Putamen (tissue), 1 donor: ENCODE measurements at regions not wholly inside any gene's neighbourhood (a gene's known extent, or its start where the extent isn't known, plus 50 kb on each side); places are given as distances from the start of the nearest gene placed in this dataset.
"Not testable (repeated sequence)": the region's sequence is repeated elsewhere in the genome, so short reads cannot be mapped to it uniquely, and the experiment has no call there.

Experiments
- DNase-seq: peaks from one replicate; pipeline ENCODE4 v3.0.0-alpha.2; 2016; ENCODE audit warnings: low spot score

DNA sequence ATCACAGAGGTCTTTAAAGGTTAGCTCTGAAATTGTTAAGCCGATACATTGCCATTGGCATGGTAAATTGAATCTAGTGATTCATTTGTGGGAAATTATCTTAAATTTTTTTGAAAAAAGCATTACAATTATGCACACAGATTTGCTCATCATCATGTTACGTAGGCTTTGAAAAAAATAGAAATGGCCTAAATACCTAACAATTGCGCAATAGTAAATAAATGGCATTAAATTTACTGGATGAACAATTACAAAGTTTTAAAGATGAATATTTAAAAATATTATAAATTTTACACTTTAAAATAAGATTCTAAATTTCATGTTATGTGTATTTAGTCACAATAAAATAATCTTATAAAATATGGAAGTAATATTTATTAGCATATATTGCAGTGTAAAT lies 171.3 kb downstream of the RPRM start:
- no peak for DNase-seq

DNA sequence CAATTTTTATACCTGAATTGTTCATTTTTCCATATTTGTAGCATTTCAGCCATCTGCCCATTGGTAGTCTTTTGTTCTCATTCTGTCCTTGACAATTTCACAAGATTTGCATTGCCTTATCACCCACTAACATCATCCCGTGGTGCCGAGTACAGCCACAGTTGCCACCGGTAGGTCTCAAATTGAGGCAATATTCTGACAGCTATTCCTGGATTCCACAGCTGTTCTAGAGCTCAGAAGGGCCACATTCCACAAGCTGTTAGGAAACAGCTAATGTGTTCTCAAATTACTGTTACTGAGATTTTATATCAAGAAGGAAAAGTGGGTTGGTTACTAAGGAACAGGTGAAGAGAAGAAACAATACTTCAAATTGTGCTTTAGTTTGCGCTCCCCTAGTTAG lies 178.8 kb downstream of the RPRM start:
- DNase-seq, result no peak

DNA sequence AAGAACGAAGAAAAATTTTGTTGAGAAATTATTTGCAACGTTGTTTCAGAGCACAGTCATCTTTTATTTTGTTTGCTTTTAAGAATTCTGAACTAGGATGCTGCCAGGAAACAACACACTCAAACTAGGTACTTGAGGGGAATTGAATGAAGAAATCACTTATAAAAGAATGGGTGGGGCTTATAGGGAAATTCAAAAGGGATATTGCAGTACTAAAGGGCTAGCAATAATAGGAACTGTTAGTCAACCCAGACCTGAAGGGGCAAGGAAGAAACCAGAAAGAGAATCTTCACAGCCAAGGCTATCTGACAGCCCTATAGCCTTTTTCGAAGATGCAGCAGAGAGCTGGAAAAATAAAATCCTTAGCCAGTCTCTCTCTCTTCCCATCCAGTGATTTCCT lies 179.3 kb downstream of the RPRM start:
- DNase-seq, result no peak

DNA sequence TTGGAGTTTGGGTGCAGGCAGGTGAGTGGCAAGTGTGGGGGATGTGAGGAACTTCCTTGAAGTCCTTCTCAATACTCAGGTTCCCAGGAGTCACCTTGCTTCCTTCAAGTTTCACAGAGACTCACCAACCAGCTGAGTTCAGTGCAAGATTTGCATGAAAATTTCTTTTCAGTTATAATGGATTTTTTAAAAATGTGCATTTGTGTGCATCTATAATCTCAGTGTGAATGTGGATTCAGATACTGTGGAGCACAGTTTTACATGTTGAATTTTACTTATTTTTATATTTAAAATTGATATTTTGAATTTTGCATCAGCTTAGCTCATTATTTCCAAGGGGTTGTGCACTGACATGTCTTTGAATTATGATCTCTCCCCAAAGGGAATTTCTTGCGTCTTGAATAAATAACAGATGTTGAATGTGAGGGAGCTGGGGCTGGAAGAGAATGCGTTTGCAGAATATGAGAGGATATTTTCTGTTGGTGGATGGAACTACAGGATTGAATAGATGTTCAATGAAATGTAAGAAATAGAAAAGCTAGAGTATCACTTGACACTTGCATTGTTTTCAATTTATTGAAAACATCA lies 184.3 kb downstream of the RPRM start:
- DNase-seq, result no peak

DNA sequence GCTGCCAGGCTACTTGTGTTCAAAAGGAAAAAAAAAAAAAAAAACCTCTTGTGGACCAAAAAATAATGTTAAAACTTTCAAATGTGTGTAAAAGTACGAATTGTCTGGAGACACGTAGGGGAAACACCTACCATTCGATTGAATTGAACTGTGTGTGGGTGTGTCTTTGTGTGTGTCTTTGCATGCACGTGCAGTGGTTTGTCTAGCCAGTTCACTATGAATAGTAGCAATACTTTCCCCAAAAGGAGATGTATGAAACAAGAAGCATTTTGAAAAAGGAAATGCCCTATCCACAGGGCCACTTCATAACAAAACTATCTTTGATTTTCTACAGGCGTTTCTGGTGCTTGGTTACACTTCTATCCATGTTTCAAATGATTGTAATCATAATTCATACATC lies 186.8 kb downstream of the RPRM start:
- DNase-seq, result no peak

DNA sequence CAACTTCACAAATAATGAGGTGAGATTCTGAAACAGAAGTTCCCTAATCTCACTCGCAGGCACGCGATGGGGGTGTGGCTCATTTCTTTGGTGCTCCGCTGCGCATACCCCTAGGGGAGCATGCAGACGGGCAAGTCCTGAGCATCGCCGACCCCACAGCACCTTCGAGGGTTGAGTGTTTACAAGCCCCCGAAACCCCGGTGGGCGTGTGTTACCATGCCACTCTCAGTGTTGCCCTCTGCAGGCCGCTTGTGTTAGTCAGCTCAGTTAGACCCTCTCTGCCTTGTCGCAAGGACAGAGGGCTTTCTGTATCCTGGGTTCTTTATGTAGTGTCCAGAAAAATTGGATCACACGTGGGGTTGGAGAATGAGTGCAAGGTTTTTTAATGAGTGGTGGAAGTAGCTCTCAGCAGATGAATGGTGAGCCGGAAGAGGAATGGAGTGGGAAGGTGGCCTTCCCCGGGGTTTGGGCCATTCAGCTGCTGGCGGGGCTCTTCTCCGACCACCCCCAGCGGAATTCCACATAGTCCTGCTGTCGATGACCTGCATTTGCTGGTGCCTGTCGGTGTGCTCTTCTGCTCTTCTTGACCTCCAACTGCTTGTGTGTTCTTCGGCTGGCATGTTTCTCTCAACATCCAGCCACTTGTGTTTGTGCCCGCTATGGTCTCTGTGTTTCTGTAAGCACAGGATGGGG lies 191.3 kb downstream of the RPRM start:
- DNase-seq, result no peak

DNA sequence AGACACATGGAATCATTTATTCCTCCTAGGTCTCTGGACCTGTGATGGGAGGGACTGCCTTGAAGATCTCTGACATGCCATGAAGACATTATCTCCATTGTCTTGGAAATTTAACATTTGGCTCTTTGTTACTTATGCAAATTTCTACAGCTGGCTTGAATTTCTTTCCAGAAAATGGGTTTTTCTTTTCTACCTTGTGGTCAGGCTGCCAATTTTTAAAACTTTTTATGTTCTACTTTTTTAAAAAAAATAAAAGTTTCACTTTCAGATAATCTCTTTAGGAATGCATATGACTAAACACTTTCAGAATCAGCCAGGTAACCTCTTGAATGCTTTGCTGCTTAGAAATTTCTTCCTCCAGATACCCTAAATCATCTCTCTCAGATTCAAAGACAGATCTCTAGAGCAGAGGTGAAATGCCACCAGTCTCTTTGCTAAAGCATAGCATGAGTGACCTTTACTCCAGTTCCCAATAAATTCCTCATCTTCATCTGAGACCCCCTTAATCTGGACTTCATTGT lies 209.6 kb downstream of the RPRM start:
- no peak for DNase-seq

DNA sequence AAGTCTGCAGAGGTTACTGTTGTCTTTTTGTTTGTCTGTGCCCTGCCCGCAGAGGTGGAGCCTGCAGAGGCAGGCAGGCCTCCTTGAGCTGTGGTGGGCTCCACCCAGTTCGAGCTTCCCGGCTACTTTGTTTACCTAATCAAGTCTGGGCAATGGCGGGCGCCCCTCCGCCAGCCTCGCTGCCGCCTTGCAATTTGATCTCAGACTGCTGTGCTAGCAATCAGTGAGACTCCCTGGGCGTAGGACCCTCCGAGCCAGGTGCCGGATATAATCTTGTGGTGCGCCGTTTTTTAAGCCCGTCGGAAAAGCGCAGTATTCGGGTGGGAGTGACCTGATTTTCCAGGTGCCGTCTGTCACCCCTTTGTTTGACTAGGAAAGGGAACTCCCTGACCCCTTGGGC lies 221.7 kb downstream of the RPRM start:
- DNase-seq, result not testable (repeated sequence)

DNA sequence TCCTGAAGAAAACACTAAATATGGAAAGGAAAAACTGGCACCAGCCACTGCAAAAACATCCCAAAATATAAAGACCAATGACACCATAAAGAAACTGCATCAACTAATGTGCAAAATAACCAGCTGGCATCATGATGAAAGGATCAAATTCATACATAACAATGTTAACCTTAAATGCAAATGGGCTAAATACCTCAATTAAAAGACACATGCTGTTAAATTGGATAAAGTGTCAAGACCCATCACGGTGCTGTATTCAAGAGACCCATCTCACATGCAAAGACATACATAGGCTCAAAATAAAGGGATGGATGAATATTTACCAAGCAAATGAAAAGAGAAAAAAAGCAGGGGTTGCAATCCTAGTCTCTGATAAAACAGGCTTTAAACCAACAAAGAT lies 231.9 kb downstream of the RPRM start:
- not testable (repeated sequence) for DNase-seq

DNA sequence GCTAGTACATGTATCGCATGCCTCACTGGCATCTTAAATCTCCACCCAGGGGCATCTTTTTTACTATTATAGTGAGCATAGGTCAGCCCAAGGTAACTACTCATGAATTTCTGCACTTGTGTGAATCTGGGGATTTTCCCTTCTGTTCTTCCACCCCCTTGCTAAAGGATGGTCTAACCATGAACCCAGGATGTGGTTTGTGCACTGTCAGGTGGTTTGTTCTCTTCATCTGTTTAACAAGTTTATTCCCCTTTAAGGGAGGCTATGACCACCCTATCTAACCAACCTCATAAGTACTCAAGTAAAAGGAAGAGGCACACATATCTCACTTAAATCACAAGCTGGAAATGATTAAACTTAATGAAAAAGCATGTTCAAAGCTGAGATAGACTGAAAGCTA lies 243.0 kb downstream of the RPRM start:
- DNase-seq, result no peak

DNA sequence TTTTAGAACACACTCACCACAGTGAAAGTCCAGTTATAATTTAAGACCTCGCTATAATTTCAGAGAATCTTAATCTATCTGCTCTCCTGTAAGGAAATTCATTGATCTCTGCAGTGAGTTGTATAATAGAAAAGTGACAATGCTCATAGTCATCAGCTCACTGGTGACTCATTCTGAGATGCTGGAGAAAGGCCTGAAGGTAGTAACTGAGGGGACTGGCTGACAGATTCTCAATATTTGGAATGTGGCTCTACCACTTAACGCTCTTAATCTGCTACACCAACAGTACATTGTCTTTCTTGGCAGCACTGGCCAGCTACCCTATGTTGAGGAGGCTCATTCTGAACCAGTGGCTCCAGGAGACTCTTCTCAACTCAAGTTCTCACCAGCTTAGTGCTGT lies 246.1 kb downstream of the RPRM start:
- no peak for DNase-seq

DNA sequence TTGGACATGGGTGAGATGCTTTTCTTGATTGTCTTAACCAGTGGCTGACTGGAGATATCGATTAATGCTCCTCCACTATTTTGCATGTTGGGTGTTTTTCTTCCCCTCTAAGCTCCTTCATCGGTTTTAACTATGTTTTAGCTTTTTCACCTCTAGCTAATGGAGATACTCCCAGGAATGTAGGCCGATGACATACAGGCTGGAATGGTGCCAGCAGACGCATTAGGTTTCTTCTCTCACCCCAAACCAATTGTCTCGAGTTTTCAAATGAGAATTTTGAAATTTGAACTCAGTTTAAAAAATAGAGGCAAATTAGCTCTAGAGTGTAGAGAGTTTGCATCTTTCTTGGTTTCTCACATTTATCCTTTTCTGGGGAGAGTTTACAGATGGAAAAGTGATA lies 247.6 kb downstream of the RPRM start:
- no peak for DNase-seq

DNA sequence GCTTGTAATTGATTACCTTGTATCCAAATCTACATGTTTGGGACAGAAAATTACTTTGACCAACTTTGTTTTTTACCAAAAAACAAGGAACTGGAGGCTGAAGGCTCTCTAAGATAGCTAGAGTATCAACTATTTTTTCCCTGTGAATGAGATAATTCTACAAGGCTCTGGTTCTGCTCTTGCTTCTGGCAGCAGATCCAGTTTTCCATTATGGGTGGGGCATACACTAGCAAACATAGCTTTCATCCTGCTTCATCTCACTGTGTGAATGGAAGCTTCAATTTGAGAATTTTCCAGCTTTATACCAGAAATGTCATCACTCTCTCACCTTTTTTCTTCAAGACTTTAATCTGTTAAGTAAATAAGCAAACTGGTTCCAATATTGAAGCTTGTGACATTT lies 249.7 kb downstream of the RPRM start:
- no peak for DNase-seq

DNA sequence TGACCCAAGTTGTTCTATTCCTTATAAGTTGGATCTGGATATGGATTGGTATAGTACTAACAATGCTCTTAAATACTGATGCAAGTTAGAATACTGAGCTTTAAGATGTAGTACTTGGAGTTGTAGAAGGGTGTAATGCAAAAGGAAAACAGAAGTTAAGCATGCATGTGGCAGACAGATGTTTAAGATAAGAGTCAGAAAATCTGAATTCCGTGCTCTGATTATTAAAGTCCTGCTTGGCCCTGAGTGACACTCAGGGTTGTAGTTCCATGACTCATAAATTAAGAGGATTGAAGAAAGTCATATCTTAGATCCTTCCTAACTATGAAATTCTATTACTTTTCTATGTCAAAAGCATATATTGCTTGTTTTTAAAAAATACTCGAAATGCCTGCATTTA lies 250.6 kb downstream of the RPRM start:
- DNase-seq, result no peak

DNA sequence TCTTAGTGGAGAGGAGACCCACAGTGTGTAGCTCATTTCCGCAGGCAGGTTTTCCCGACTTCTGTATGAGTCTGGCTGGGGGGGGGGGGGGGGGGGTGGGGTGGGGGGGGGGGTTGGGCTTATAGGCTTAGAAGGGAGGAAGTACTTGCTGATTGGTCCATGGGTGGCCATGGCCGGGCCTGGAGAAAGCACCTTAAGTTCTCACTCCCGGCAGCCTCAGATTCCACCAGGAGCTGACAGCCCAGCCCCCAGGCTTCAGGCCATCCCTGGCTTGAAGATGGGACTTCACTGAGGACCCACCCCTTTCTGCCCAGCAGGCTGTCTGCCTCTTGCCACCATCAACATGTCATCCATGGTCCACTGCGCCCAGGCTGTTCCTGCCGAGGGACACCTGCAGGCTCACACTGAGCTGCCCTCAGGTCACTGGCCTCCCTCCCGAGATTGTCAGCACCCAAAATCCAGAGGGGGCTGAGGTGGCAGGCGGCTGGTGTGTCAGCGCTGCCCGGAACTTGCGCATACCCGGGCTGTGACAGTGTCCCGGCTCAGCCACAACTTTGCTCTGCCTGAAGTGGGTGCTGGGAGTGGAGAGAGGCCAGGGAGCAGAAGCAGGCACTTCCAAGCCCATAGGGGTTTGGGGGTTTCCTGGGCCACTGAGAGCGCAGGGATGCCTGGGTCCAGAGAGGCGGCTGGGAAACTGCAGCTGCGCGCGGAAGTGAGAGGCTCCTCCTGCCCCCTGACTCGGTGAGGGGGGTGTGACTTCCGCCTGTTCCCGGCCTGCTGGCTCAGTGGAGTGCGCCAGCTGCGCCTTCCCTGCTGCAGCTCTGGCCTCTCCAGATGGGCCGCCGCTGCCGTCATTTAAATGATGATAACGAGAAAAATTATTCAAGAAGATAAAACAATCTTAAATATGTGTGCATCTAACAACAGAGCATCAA lies 256.1 kb downstream of the RPRM start:
- DNase-seq, result no peak

DNA sequence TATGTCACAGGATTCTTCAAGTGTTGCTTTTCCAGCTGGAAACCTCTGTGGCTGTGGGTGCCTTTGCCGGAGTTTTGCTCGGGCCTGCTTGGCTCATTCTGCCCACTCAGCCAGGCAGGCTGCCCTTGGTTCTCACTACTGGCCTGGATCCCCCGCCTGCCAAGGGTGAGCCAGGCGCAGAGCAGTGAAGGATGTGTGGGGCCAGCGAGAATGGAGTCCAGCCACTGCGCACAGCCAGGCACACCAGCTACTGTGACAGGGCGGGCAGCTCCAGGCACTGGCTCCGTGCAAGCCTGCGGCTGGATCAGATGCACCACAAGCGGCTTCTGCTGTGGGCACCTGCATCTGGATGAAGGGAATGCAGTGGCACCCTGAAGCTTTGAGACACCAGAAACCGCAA lies 257.1 kb downstream of the RPRM start:
- no peak for DNase-seq

DNA sequence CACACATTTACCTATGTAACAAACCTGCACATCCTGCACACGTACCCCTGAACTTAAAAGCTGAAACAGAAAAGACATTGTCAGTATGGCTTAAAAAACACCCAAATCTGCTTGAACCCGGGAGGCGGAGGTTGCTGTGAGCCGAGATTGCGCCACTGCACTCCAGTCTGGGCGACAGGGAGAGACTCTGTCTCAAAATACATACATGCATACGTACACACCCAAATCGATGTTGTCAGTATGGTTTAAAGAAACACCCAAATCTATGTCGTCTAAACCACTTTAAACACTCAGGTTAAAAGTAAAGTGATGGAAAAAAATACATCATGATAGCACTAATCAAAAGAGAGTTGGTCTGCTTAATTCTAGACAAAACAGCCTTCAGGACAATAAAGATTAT lies 257.5 kb downstream of the RPRM start:
- no peak for DNase-seq

DNA sequence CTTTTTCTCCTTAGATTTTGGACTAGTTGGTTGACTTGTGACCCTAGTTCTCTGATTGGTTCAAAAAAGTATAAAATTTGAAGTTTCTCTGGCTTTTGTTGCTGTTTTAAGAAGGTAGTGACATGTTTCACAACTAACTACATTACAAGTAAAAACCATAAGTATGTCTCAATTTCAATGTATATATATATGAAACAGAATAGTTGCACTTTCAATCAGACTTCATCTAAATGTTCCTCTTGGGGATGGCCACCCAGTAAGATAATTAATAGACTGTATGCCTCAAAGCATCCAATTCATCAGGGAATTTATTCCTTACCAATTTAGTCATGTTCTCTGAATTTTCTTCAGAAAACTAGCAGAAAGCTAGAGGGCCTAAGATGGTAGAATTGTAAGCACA lies 259.7 kb downstream of the RPRM start:
- no peak for DNase-seq

DNA sequence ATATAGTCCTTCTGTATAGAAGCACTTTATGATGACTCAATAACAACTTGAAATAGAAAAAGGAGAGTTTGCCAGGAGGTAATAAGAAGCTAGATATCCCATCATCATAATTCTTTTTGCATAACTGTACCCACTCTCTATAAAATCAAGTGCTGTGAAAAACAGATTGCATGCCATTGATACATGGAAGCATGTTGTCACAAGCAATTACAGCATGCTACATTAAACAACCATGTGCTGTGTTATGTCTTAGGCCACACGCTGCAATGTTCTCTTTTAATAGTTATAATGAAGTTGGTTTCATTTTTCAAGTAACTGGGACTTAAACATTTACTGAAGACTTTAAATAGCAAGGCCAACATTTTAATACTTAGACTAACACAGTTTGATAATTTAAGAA lies 264.2 kb downstream of the RPRM start:
- DNase-seq, result no peak

DNA sequence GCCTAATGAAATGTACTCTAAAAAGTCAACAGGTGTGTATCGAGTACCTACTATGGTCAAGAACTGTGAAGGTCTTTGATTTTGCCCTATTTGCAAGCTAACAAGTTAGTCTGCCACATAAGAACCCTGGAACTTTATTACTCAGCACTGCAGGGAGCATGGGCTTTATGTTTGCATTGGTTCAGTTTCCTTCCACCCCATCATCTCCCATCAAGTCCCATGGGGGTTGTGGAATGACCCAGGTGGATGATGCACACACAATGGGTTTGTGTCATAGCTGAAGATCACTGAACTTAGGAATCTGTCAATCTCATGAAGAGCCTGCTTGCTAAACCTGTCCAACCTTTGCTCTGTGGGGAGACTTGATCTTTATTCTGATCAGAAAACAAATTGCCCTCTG lies 265.5 kb downstream of the RPRM start:
- DNase-seq, result no peak

DNA sequence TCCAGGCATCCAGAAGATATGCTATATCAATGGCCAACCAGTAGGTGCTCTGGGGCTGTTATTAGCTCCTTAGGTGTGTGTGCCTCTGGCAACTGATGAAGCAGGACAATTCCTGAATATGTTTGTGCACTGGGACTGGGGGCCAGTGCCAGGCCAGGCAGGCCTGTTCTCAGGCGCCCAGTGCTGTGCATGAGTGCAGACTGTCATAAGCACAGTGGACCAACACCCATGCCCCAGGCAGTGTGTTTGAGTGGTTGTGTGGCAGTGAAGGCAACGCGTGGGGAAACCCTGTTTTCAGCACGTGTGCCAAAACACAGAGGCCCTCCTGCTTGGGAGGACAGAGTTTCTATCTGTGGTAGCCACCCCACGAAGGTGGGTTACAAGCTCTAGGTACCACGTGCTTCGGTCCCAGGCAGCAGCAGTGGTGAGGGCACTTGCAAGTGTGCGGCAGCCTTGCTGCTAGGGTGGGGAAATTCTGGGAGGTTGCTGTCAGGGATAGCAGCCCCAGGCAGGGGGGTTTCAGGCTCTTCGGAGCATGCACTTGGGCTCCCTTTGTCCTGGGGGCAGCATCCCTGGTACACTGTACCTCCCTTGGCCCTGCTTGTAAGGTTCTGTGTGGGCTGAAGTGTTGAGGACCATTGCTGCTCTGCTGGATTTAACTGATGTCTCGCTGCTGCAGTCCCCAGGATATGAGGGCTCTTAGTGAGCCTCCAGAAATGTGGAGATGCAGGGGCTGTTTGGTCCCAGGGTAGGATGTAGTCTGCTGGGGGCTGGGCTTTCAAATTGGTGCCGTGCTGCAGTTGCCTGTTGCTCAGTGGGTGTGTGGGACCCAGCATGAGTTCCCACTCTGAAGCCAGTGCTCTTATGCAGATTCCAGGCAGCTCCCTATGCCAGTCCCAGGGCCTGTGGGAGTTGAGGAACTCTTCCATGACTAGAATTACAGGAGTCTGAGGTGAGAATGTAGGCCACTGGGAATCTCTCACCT lies 280.9 kb downstream of the RPRM start:
- no peak for DNase-seq
